OCI-LY1 (cell line): ENCODE measurements at regions not wholly inside any gene's neighbourhood (a gene's known extent, or its start where the extent isn't known, plus 50 kb on each side); places are given as distances from the start of the nearest gene placed in this dataset.

Source experiments
- H2AFZ ChIP-seq: fragments of 200-600 bp; sonication (generic), shearing (Covaris generic); 2 replicates; pipeline ENCODE4 v1.6.0; 2014; ENCODE audit warnings: antibody characterized with exemption, mild to moderate bottlenecking, low read length
- H3F3A ChIP-seq: fragments of 200-600 bp; sonication (generic), shearing (Covaris generic); 2 replicates; pipeline ENCODE4 v1.6.0; 2014; ENCODE audit warnings: mild to moderate bottlenecking, antibody characterized with exemption, low read length, moderate library complexity; ENCODE audit not compliant: insufficient read depth
- H3K27ac ChIP-seq: fragments of 200-600 bp; sonication (generic); 2 replicates; pipeline ENCODE4 v1.5.1; 2014; ENCODE audit warnings: low read length, mixed run types, mild to moderate bottlenecking, low read depth; ENCODE audit not compliant: poor library complexity, severe bottlenecking
- H3K27me3 ChIP-seq: fragments of 200-600 bp; sonication (generic); 2 replicates; pipeline ENCODE4 v1.6.0; 2014; ENCODE audit warnings: antibody characterized with exemption, mild to moderate bottlenecking, low read length, moderate library complexity; ENCODE audit not compliant: insufficient read depth
- H3K36me3 ChIP-seq: fragments of 200-600 bp; sonication (generic); 2 replicates; pipeline ENCODE4 v1.6.1; 2014; ENCODE audit warnings: mild to moderate bottlenecking, antibody characterized with exemption, low read length, moderate library complexity, mixed read lengths; ENCODE audit not compliant: insufficient read depth
- H3K4me1 ChIP-seq: fragments of 200-600 bp; sonication (generic); 2 replicates; pipeline ENCODE4 v1.5.1; 2014; ENCODE audit warnings: mild to moderate bottlenecking, low read length, moderate library complexity; ENCODE audit not compliant: insufficient read depth, severe bottlenecking
- H3K4me2 ChIP-seq: fragments of 200-600 bp; sonication (generic), shearing (Covaris generic); 2 replicates; pipeline ENCODE4 v1.6.1; 2014; ENCODE audit warnings: low read length
- H3K4me3 ChIP-seq: fragments of 200-600 bp; sonication (generic); 2 replicates; pipeline ENCODE4 v1.5.1; 2014; ENCODE audit warnings: low read length, low read depth, mild to moderate bottlenecking, mixed read lengths; ENCODE audit not compliant: poor library complexity, severe bottlenecking
- H3K79me2 ChIP-seq: fragments of 200-600 bp; shearing (Covaris generic); 2 replicates; pipeline ENCODE4 v1.6.1; 2016; ENCODE audit warnings: mixed run types, low read length, mixed read lengths; ENCODE audit not compliant: insufficient read depth
- H3K9ac ChIP-seq: fragments of 200-600 bp; sonication (generic), shearing (Covaris generic); 2 replicates; pipeline ENCODE4 v1.6.1; 2014; ENCODE audit warnings: mild to moderate bottlenecking, low read length, mixed read lengths
- H3K9me2 ChIP-seq: fragments of 200-600 bp; sonication (generic), shearing (Covaris generic); 2 replicates; pipeline ENCODE4 v1.6.1; 2014; ENCODE audit warnings: low read depth, mild to moderate bottlenecking, low read length, mixed read lengths
- H3K9me3 ChIP-seq: fragments of 200-600 bp; shearing (Covaris generic); 2 replicates; pipeline ENCODE4 v1.6.1; 2014; ENCODE audit warnings: low read length, mixed read lengths
- H4K20me1 ChIP-seq: fragments of 200-600 bp; sonication (generic), shearing (Covaris generic); 2 replicates; pipeline ENCODE4 v1.6.0; 2016; ENCODE audit warnings: mild to moderate bottlenecking, low read length; ENCODE audit not compliant: insufficient read depth
- CTCF ChIP-seq: fragments of 200-600 bp; sonication (generic), shearing (Covaris generic); IDR thresholded peaks from 2 replicates; pipeline ENCODE4 v1.5.1; 2017; ENCODE audit warnings: mild to moderate bottlenecking, antibody characterized with exemption, low read length, moderate library complexity, mixed read lengths
- EZH2 ChIP-seq: fragments of 200-600 bp; sonication (generic), shearing (Covaris generic); IDR thresholded peaks from 2 replicates; pipeline ENCODE4 v1.8.0; 2017; ENCODE audit warnings: borderline replicate concordance, mixed run types, mild to moderate bottlenecking, antibody characterized with exemption, low read length, moderate library complexity, mixed read lengths

DNA sequence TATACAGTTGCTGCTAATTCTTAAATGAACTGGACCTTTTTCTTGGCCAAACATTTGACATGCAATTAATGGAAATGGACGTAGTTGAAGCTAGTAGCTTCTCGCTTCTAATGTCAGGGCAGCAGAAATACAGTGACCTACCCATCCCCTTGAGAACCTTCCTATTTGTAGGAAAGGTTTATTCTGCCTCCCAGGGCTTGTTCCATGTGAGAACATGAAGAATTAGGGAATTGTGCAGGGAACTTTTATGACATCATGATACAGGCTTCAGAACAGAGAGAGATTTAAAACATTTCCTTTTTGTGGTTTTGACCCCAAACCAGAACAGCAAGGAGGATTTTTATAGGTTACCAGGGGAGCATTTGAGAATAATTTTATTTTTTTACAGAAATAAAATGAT, 406.6 kb upstream of the PPP2R3A start:
- H3K79me2 ChIP-seq: no peaks in the 10 kb centered on the region
- H4K20me1 ChIP-seq: no peaks in the 10 kb centered on the region
- no peaks in the 10 kb centered on the region for H3K9me3 ChIP-seq
- H3K9ac ChIP-seq: no peak overlapping the region
- H2AFZ ChIP-seq: no peak overlapping the region
- no peaks in the 10 kb centered on the region for H3K9me2 ChIP-seq
- no peaks in the 10 kb centered on the region for H3K36me3 ChIP-seq
- H3K27ac ChIP-seq: no peak overlapping the region
- no peak for TF ChIP-seq EZH2
- TF ChIP-seq CTCF: no peak
- H3K4me3 ChIP-seq: no peak overlapping the region
- no peak overlapping the region for H3K4me2 ChIP-seq
- no peaks in the 10 kb centered on the region for H3K4me1 ChIP-seq
- H3F3A ChIP-seq: no peaks in the 10 kb centered on the region
- H3K27me3 ChIP-seq: no peaks in the 10 kb centered on the region

DNA sequence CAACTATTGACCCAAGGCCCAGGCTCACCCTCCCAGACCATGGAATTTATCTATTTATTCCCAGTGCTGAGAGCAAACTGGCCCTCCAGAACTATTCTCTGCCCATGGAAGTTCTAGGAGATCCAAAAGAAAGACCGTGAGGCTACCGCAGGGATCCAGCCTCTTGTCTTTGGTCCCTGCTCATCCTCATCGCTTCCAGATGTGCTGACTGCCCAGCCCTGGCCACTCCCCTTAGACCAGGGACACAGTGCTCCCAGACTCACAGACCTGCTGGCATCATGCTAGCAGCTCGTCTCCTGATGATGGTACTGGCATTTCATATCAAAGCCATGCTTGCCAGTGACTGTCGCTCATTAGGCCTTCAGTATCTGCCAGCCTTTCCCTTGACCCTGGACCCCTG, 405.7 kb upstream of the PPP2R3A start:
- no peaks in the 10 kb centered on the region for H3F3A ChIP-seq
- H3K4me3 ChIP-seq: no peak overlapping the region
- H3K9me3 ChIP-seq: no peaks in the 10 kb centered on the region
- H2AFZ ChIP-seq: no peak overlapping the region
- no peaks in the 10 kb centered on the region for H3K36me3 ChIP-seq
- TF ChIP-seq CTCF (no peak), EZH2 (no peak)
- no peaks in the 10 kb centered on the region for H4K20me1 ChIP-seq
- no peaks in the 10 kb centered on the region for H3K4me1 ChIP-seq
- H3K27me3 ChIP-seq: no peaks in the 10 kb centered on the region
- H3K79me2 ChIP-seq: no peaks in the 10 kb centered on the region
- no peaks in the 10 kb centered on the region for H3K9me2 ChIP-seq
- H3K4me2 ChIP-seq: no peak overlapping the region
- H3K27ac ChIP-seq: no peak overlapping the region
- no peak overlapping the region for H3K9ac ChIP-seq

DNA sequence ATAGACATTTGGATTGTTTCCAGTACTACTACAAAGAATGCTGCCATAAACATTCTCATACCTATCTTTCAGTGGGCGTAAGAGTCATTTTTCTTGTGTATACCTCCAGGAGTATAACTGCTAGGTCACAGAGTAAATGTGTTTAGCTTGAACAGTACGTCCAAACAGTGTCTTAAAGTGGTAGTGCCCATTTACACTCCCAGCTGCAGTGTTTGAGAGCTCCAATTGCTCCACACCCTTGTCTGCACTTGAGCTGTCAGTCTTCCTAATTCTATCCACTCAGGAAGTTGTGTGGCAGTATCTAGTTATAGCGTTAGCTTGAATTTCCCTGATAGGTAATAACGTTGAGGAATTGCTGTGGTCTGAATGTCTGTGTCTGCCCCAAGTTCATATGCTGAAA, 404.7 kb upstream of the PPP2R3A start:
- no peaks in the 10 kb centered on the region for H3F3A ChIP-seq
- H3K27me3 ChIP-seq: no peaks in the 10 kb centered on the region
- no peaks in the 10 kb centered on the region for H3K9me2 ChIP-seq
- H3K9ac ChIP-seq: no peak overlapping the region
- H3K27ac ChIP-seq: no peak overlapping the region
- no peaks in the 10 kb centered on the region for H3K79me2 ChIP-seq
- no peaks in the 10 kb centered on the region for H4K20me1 ChIP-seq
- H3K36me3 ChIP-seq: no peaks in the 10 kb centered on the region
- H2AFZ ChIP-seq: no peak overlapping the region
- H3K4me3 ChIP-seq: no peak overlapping the region
- H3K9me3 ChIP-seq: no peaks in the 10 kb centered on the region
- TF ChIP-seq CTCF (no peak), EZH2 (no peak)
- no peak overlapping the region for H3K4me2 ChIP-seq
- no peaks in the 10 kb centered on the region for H3K4me1 ChIP-seq
